RKO (cell line): ENCODE measurements at regions not wholly inside any gene's neighbourhood (a gene's known extent, or its start where the extent isn't known, plus 50 kb on each side); places are given as distances from the start of the nearest gene placed in this dataset.

Experiments used
- DNase-seq: peaks from one replicate; pipeline ENCODE4 v3.0.0-alpha.2; 2016; ENCODE audit warnings: low spot score

DNA sequence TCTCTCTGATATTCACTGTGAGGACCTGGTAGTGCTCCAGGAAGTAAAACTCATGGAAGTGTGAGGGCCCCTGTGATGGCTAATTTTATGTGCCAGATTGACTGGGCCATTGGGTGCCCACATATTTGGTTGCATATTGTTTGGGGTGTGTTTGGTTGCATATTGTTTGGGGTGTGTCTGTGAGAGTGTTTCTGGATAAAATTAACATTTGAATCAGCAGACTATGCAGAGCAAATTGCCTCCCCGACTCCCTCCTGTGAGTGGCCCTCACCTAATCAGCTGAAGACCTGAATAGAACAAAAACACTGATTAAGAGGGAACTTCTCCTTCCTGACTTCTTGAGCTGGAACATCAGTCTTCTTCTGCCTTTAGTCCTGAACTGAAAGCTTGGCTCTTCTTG lies 173.3 kb upstream of the LINC00305 start:
- DNase-seq, result no peak

DNA sequence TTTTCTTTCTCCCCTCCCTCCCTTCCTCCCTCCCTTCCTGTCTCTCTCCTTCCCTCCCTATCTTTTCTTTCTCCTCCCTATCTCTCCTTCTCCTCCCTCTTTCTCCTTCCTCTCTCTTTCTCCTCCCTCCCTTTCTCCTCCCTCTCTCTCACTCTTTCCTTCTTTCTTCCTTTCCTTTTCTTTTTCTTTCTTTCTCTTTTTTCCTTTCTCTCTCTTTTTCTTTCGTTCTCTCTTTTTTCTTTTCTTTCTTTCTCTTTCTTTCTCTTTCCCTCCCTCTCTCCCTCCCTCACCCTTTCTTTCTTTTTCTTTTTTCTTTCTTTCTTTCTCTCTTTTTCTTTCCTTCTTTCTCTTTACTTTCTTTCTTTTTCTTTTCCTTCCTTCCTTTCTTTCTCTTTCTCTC lies 169.7 kb upstream of the LINC00305 start:
- DNase-seq, result no peak

DNA sequence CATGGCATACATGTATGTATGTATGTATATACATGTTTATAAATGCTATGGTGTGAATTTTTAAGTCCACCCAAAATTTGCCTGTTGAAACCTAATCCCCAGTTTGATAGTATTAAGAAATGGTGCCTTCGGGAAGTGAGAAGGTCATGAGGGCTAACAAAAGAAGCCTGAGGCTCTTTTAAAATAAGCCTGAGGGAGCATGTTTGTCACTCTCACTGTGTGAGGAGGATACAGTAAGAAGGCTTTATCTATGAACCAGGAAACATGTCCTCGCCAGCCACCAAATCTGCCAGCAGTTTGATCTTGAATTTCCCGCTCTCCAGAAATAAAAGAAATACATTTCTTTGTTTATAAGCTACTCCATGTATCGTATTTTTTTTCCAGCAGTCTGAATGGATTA lies 163.0 kb upstream of the LINC00305 start:
- no peak for DNase-seq

DNA sequence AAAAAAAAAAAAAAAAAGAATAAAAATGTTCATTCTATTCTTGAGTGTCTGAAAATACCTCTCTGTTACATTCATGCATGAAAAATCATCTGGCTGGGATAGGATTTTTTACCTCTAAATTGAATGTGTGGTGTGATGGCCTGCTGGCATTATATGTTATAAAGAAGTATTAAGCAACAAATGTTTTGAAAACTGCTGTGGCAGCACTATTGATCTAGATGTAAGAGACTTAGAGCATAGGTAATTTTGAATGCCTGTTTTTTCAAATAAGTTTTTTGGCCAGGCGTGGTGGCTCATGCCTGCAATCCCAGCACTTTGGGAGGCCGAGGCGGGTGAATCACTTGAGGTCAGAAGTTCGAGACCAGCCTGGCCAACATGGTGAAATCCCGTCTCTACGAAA lies 147.0 kb upstream of the LINC00305 start:
- no peak for DNase-seq

DNA sequence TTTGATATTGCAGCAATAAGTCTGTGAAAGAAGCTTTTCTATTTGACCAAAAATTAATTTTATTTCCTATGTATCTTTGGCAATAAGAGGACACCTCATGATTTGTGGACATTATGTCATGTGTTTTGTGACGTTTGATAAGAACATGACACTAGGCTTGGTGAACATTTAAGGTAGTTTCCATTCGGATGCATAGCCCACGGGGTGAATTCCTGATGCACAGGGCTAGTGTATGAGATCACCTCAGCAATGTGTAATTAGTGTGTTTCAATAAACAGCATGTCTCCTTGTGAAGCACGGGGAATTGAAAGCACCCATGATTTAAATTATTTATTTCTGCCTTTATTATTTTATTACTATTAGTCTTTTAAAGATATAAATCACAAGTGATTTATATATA lies 146.1 kb upstream of the LINC00305 start:
- no peak for DNase-seq

DNA sequence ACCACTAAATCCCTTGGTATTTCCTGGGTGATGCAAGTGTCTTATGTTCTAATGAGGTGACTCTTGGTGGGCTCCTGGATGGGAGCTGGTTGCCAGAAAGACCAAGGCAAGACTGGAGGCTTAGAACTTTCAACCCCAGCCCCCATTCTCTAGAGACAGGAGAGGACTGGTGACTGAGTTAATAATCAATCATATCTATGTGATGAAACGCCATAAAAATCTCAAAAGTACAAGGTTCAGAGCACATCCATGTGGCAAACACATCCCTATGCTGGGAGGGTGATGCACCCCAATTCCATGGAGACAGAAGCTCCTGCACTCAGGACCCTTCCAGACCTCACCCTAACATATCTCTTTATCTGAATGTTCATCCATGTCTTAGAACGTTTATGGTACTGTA lies 139.5 kb upstream of the LINC00305 start:
- DNase-seq, result no peak

DNA sequence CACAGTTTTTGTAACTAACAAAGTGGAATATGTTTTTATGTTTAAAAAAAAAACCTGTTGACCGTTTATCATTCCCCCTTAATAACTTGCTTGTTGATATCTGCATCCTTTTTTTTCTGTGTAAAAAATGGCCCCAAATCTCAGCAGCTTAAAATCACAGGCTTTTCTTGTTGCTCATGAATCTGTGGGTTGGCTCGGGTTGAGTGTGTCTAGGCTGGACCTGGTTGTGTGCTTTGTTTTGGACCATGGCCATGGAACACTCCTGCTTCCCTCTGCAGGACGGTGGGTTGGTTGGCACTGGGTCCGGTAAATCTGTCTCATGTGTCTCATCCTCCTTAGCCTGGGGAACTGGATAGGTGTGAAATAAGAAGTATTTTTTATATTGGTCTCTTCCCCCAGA lies 139.0 kb upstream of the LINC00305 start:
- no peak for DNase-seq

DNA sequence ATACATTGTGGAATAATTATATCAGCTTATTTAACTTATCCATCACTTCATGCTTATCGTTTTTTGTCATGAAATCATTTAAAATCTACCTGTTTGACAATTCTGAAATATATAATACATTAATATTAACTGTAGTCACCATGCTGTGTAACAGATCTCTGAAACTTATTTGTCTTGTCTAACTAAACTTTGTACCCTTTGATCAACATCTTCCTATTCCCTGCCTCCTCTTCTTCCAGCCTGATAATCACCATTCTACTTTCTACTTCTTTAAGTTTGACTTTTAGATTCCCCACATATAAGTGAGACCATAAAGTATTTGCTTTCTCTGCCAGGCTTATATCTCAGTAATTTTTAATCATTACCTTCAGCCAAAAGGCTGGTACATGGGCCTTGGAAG lies 134.2 kb upstream of the LINC00305 start:
- no peak for DNase-seq

DNA sequence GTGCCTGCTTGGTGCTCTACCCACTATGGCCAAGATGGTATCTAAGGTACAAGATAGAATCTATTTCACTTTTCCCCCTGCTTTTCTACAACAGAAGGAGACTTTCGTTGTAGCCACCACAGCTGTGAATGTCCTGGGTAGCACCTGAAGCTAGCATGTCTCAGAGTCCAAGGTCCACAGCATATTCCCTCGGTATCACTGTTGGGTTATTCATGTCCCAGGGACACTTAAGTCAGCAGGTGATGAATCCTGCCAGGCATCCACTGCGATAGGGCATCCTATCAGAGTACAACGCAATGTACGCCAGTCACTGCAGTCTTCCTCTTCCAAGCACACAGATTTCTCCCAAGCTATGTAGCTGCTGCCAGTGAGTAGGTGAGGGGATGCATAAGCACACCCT lies 129.1 kb upstream of the LINC00305 start:
- no peak for DNase-seq

DNA sequence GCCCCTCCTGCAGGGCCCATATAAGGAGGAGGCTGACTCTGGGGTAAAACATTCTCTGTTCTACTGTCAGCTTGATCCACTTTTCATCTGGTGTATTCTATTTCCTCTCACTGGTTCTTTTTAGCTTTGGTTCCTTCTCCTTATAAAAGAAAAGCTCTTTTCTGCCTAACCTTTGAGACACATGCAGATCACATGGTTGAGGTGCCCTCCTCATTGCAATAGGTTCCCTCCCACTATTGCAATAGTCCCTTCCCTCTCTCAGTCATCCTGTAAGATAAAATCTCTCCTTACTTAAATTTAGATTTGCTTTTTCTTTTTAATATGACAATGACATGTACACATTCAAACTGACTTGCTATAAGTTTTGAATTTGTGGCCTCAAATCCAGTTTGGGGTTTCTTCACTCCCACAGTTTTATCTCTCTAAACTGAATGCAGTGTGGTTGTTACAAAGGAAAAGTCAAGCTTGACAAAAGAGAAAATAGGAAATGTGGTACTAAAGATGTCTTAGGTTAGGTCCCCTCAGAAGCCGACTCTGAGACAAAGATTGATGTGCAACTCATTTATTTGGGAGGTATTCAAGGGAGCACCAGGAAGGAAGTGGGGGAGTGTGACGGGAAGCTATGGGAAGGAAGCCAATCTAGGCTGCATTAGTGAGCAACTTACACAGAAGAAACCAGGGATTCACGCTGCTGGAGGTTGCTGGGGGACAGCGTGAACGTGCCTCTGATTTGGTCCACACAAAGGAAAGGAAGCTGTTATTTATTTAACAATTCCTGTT lies 127.6 kb upstream of the LINC00305 start:
- DNase-seq, result no peak

DNA sequence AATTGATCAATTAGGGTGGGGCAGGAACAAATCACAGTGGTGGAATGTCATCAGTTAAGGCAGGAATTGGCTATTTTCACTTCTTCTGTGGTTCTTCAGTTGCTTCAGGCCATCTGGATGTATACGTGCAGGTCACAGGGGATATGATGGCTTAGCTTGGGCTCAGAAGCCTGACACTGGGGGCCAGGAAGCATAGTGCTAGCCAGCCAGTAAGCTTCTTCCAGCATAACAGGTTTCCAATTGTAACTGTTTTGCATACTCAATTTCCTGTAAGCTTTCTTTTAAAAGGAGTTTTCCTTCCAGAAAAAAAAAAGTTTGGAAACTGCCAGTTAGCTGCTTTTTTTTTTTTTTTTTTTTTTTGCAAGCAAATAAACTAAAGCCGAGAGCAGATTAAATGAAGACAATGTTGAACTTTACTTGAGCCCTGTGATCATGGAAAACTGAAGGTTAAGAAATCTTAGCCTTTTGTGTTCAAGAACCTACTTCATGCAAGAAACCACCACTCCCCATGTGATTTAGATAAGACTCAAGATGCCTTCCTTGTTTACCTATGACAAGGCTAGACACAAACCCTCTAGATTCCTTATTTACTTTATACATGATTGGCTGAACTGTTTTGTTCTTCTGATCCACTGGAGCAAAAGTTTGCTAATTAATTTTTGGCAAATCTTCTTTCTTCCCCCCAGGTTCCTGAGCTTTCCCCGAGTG lies 126.9 kb upstream of the LINC00305 start:
- DNase-seq, result no peak

DNA sequence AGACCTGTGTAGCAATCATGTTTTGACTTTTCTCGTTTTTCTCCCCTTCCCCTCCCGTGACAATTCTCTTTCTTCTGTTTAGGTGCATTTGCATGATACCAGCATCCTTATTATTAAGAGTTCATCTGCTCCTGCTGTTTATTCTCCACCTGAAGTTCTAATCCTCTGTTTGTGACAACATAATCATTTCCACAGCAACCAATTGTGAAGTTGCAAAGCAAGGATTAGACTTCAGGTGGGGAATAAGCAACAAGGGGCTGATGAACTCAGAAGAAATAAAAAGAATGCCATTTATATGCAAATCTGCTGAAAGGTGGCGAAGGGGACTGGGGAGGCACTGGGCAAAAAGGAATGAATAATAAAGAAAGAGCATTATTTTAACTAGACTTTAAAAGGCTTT lies 124.8 kb upstream of the LINC00305 start:
- no peak for DNase-seq

DNA sequence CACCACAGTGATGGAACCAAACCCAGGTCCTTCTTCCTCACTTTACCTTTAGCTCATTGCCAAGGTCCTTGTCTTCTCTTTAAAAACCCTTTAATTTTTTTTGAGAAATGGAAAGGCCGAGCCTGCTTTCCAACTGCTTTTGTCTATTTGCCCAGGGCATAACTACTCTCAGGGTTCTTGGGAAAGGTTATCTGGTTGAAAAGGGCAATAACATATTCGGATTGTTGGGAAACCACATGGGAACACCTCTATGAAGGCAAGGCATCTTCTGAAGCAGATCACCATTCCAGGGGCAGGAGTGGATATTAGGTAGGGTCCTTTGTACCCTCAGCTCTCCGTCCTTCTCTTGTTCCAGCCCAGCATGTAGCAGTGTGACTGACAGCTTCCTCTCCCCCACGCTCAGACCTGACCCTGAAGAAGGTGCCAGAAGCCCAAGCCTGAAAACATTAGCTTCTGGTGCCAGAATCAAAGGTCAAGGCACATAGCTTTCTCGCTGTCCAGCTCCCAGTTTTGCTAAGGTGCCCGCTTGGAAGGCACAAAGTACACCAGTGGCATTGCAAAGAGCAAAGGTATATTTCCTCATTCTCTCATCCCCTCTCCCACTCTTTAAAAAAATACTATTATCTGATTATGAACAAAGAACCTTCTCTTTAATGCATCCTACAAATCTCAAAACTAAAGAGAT lies 123.2 kb upstream of the LINC00305 start:
- DNase-seq, result no peak

DNA sequence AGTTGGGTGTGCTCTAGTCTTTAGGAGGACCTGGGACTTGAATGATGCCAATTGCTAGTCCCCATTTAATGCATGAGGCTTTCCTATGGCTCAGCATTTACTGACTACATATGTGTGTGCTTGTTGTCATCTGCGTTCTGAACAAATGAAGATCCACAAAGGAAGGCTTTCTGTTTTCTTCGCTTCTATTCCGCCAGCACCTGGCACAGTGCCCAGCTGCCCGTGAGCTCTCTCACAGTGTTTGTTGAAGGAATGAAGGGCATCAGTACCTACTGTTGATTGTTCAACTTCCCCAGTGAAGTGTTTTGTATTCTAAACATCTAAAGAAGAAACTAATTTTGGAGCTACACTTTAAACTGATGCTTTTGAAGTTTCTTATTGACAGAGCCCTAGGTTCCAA lies 122.4 kb upstream of the LINC00305 start:
- DNase-seq, result no peak

DNA sequence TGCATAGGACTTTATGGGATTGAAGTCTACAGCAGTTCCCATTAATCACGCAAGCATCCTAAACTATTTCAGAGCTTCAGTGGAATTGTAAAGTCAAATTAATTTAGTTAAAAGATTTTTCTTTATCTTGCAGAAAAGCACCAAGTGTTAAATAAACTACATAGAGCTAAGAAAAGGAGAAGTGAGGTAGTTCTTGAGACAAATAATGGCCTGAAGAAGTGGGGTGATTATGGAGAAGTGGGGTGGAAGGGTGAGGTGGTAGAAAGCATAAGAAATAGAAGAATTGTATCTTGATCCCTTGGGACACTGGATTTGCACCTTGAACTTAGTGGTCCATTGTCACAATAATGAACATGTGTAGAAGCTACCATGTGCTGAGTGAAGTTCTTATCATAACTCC lies 121.7 kb upstream of the LINC00305 start:
- no peak for DNase-seq

DNA sequence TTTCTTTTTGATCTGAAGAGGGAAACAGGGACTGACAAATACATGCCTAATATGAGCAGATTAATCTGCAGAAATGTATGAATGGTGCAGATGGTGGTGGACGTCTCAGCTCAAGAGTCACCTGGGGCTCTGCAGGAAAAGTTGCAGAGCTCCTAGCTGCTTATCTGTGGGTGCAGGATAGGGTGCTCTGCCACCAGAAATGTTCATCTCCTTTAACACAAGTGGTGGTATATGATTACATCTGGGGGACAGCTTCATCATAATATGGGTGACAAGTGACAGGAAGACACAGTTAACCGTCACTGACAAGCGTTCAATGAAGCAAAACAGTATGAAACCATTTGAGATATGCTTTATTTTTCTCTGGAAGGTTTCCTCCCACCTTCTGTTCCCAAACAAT lies 121.2 kb upstream of the LINC00305 start:
- DNase-seq, result no peak

DNA sequence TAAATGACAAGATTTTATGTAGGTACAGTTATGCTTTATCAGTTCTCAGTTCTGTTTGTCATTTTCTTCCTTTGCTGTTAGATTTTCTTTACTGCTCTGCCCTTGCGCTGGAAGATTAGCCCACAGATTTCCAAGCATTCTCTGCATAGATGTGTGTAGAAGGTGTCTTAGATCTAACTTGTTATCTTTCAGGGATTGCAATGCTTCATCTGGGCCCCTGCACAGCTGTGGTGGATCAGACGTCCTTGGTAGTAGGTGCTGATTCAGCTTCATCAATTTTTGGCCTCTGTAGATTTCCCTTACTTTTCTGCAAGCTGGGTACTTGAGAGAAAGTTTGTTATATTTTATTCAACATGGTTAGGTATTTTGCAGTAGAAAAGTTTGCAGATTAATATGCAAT lies 115.3 kb upstream of the LINC00305 start:
- no peak for DNase-seq

DNA sequence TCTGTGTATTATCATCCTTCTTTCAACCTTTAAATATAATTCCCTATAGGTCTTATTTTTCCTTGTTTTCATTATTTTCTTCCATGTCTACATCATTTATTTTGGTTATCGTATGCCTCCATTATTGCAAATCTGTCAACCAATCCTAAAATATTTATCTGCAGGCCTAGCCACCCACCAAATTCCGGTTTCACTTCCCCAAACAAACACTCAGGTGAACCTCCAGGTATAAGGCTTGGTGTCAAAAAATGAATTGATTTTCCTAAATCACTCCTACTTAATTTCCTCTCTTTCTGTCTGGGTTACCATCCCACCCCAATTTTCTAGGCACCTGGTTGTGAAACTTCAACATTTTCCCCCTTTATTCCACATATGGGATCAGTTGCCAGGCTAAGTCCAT lies 111.9 kb upstream of the LINC00305 start:
- DNase-seq, result no peak

DNA sequence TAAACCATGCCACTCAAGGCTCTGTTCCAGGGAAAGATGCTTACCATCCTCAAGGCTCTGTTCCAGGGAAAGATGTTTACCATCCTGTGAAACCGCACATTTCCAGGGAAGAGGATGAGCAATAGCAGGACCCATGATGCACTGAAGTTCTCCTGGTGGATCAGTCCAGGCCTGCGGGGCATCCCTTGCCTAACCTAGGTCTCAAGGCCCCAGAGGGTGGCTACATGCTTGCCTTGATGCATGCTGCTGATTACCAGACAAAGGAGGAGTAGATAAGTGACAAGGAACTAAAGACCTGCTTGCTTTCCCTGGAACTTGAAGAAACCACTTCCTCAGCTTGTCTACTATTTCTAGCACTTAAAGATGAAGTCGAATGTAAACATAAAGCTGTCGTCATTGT lies 111.0 kb upstream of the LINC00305 start:
- DNase-seq, result no peak

DNA sequence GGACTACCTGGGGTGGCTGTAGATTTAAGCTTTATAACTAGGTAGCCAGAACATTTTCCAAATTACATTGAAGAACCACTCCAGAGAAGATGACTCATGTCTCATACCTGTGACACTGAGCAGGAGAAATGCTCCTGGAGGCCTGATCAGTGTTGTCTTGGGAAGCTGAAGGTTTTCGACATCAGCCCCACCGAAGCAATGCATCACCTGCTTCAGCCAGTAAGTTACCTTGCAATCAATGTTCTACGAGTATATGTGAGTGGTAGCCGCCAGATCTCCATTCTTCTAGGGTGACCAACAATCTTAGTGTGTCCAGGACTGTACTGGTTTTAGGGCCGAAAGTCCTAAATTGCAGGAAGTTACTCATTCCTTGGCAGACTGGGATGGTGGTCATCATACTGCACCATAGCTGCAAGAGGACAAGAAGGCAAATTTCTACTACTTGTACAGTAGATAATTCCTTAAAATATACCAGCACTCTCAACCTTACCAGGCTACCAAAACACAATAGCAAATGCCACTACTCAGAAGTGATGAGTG lies 109.3 kb upstream of the LINC00305 start:
- no peak for DNase-seq

DNA sequence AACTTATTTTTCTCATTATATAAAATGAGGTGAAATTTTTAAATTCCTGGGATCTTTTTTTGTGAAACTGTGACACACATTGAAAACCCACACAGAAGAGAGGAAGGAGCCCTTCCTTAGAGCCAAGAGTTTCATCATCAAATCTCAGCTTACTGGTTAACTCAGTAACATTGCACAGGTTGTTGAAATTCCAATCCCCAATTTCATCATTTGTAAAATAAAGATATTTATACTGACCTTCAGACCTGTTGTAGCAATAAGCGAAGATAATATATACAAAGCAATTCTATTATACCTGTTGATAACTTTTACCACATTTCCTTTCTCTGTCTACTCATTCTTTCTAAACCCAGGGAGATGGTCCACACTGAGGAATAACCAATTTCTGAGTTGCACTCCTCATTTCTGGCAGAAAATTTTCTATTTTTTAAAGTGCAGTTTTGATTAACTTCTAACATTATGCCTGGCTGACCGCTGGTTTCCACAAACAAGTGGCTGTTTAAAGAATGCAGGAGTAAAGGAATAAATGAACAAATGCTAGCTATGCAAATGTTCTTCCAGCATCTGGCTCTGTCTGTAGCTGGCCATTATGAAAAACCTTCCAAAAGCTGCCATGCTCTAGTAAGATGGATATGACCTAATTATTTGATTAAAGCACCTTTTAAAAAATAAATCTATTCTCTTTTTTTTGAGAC lies 105.7 kb upstream of the LINC00305 start:
- no peak for DNase-seq

DNA sequence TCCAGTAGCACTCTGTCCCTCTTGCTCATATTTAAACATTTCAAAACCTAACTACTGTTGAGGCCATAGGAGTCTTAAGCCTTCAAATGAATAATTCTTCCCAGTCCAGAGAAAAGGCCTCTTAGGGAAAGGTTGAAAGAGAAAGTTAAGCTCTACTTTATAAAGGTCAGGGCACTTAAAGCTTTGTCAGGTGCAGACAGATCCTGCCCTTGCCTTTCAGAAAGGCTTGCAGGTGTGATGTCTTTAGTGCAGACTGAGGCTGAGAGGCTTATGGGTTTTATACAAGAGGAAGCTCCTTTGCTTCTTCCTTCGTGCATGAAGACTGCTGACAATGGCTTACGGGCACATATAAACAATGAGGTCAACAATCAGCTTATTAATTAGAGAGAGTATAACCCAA lies 105.0 kb upstream of the LINC00305 start:
- no peak for DNase-seq
